ENCODE measurements at regions not wholly inside any gene's neighbourhood (a gene's known extent, or its start where the extent isn't known, plus 50 kb on each side); places are given as distances from the start of the nearest gene placed in this dataset.
"Not testable (repeated sequence)": the region's sequence is repeated elsewhere in the genome, so short reads cannot be mapped to it uniquely, and the experiment has no call there.

DNA sequence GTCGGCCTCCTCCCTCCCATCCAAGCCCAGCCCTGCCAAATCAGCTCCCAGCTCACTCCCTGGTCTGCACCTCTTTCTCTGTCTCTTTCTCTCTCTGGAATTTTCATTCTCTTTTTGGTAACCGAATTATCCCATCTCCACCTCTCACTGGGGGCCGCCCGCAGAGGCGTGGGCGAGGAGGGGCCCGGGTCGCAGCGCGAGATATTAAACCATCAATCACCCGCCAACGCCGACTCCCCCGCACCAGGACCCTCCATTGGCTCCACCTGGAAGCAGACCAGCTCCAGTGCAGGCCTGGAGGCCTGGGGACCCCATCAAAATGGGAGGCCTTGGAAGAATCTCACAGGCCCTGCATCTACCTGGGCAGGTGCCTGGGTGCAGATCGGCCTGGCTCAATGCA is 83.8 kb upstream of the ADGRL1 start:
- TF ChIP-seq, protein P1, sequence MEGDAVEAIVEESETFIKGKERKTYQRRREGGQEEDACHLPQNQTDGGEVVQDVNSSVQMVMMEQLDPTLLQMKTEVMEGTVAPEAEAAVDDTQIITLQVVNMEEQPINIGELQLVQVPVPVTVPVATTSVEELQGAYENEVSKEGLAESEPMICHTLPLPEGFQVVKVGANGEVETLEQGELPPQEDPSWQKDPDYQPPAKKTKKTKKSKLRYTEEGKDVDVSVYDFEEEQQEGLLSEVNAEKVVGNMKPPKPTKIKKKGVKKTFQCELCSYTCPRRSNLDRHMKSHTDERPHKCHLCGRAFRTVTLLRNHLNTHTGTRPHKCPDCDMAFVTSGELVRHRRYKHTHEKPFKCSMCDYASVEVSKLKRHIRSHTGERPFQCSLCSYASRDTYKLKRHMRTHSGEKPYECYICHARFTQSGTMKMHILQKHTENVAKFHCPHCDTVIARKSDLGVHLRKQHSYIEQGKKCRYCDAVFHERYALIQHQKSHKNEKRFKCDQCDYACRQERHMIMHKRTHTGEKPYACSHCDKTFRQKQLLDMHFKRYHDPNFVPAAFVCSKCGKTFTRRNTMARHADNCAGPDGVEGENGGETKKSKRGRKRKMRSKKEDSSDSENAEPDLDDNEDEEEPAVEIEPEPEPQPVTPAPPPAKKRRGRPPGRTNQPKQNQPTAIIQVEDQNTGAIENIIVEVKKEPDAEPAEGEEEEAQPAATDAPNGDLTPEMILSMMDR (IDR thresholded peaks at IDR 0.05), result not testable (repeated sequence)
- TF ChIP-seq, protein P2, sequence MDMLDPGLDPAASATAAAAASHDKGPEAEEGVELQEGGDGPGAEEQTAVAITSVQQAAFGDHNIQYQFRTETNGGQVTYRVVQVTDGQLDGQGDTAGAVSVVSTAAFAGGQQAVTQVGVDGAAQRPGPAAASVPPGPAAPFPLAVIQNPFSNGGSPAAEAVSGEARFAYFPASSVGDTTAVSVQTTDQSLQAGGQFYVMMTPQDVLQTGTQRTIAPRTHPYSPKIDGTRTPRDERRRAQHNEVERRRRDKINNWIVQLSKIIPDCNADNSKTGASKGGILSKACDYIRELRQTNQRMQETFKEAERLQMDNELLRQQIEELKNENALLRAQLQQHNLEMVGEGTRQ (CRISPR knock-in tag; IDR thresholded peaks at IDR 0.05), result not testable (repeated sequence)
- TF ChIP-seq, protein P3, sequence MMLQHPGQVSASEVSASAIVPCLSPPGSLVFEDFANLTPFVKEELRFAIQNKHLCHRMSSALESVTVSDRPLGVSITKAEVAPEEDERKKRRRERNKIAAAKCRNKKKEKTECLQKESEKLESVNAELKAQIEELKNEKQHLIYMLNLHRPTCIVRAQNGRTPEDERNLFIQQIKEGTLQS (CRISPR knock-in tag; conservative IDR thresholded peaks at IDR 0.05), result not testable (repeated sequence)
- not testable (repeated sequence) for TF ChIP-seq ZNF232 (CRISPR knock-in tag; IDR thresholded peaks at IDR 0.05); ZNF219 (CRISPR knock-in tag; IDR thresholded peaks at IDR 0.05; ENCODE audit: borderline replicate concordance)
- TF ChIP-seq, protein P4, sequence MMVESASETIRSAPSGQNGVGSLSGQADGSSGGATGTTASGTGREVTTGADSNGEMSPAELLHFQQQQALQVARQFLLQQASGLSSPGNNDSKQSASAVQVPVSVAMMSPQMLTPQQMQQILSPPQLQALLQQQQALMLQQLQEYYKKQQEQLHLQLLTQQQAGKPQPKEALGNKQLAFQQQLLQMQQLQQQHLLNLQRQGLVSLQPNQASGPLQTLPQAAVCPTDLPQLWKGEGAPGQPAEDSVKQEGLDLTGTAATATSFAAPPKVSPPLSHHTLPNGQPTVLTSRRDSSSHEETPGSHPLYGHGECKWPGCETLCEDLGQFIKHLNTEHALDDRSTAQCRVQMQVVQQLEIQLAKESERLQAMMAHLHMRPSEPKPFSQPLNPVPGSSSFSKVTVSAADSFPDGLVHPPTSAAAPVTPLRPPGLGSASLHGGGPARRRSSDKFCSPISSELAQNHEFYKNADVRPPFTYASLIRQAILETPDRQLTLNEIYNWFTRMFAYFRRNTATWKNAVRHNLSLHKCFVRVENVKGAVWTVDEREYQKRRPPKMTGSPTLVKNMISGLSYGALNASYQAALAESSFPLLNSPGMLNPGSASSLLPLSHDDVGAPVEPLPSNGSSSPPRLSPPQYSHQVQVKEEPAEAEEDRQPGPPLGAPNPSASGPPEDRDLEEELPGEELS (CRISPR knock-in tag; IDR thresholded peaks at IDR 0.05), result not testable (repeated sequence)
- TF ChIP-seq, protein P5, sequence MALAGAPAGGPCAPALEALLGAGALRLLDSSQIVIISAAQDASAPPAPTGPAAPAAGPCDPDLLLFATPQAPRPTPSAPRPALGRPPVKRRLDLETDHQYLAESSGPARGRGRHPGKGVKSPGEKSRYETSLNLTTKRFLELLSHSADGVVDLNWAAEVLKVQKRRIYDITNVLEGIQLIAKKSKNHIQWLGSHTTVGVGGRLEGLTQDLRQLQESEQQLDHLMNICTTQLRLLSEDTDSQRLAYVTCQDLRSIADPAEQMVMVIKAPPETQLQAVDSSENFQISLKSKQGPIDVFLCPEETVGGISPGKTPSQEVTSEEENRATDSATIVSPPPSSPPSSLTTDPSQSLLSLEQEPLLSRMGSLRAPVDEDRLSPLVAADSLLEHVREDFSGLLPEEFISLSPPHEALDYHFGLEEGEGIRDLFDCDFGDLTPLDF (CRISPR knock-in tag; IDR thresholded peaks at IDR 0.05), result not testable (repeated sequence)
- TF ChIP-seq, protein P6, sequence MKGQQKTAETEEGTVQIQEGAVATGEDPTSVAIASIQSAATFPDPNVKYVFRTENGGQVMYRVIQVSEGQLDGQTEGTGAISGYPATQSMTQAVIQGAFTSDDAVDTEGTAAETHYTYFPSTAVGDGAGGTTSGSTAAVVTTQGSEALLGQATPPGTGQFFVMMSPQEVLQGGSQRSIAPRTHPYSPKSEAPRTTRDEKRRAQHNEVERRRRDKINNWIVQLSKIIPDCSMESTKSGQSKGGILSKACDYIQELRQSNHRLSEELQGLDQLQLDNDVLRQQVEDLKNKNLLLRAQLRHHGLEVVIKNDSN (CRISPR knock-in tag; IDR thresholded peaks at IDR 0.05), result not testable (repeated sequence)

Measured in WTC11 (cell line).